Neural crest cell (in vitro differentiated cells): ENCODE measurements at regions not wholly inside any gene's neighbourhood (a gene's known extent, or its start where the extent isn't known, plus 50 kb on each side); places are given as distances from the start of the nearest gene placed in this dataset.
A peak's percentile ranks its signal among the peaks of the same experiment; 100 is the strongest.

ENCODE experiments used
- DNase-seq: peaks from one replicate; pipeline ENCODE4 v3.0.0; 2021; ENCODE audit warnings: low read depth, mixed read lengths, low spot score
- H3K27ac Mint-ChIP-seq: one replicate; pipeline ENCODE4 v1.8.0; 2021; ENCODE audit warnings: mild to moderate bottlenecking, mixed read lengths; ENCODE audit not compliant: unreplicated experiment
- H3K27me3 Mint-ChIP-seq: 2 replicates; pipeline ENCODE4 v1.8.0; 2021; ENCODE audit warnings: low read depth, mild to moderate bottlenecking, mixed read lengths
- H3K36me3 Mint-ChIP-seq: 2 replicates; pipeline ENCODE4 v1.8.0; 2021; ENCODE audit warnings: low read depth, mild to moderate bottlenecking, mixed read lengths
- H3K4me1 Mint-ChIP-seq: 2 replicates; pipeline ENCODE4 v1.8.0; 2021; ENCODE audit warnings: mixed read lengths
- H3K4me3 Mint-ChIP-seq: one replicate; pipeline ENCODE4 v1.8.0; 2021; ENCODE audit warnings: mild to moderate bottlenecking, mixed read lengths
- H3K9me3 Mint-ChIP-seq: 2 replicates; pipeline ENCODE4 v1.8.0; 2021; ENCODE audit warnings: mixed read lengths
- CTCF ChIP-seq: fragments of 200-600 bp; sonication (generic); conservative IDR thresholded peaks from 2 replicates; pipeline ENCODE4 v1.5.0; 2021; ENCODE audit warnings: antibody characterized with exemption, mild to moderate bottlenecking

- H3K9me3 Mint-ChIP-seq: no peaks in the 10 kb centered on the region
- H3K4me1 Mint-ChIP-seq: peaks cover 7% of the 10 kb centered on the region
- H3K27me3 Mint-ChIP-seq: no peaks in the 10 kb centered on the region
- no peak overlapping the region for H3K4me3 Mint-ChIP-seq
- DNase-seq: no peak
- H3K27ac Mint-ChIP-seq: peak overlapping the region; percentile 48
- no peaks in the 10 kb centered on the region for H3K36me3 Mint-ChIP-seq
- no peak for TF ChIP-seq CTCF
Observed at GRCh38 chr1:30171537-30172298, 551.7 kb downstream of the MATN1 start.

- no peaks in the 10 kb centered on the region for H3K27me3 Mint-ChIP-seq
- H3K4me1 Mint-ChIP-seq: peaks cover 23% of the 10 kb centered on the region
- no peaks in the 10 kb centered on the region for H3K36me3 Mint-ChIP-seq
- H3K4me3 Mint-ChIP-seq: no peak overlapping the region
- H3K27ac Mint-ChIP-seq: no peak overlapping the region
- H3K9me3 Mint-ChIP-seq: no peaks in the 10 kb centered on the region
- no peak for DNase-seq
- TF ChIP-seq CTCF: no peak
Observed at GRCh38 chr1:30169269-30169668, 554.1 kb downstream of the MATN1 start.

GRCh38 chr1:30166174-30166573, 557.2 kb downstream of the MATN1 start:
- Mint-ChIP-seq H3K4me1 (peaks cover 16% of the 10 kb centered on the region), H3K9me3 (no peaks in the 10 kb centered on the region), H3K4me3 (no peak overlapping the region), H3K36me3 (no peaks in the 10 kb centered on the region), H3K27me3 (no peaks in the 10 kb centered on the region), H3K27ac (peak overlapping the region; percentile 85)
- TF ChIP-seq CTCF: no peak
- DNase-seq: no peak

GRCh38 chr1:30165116-30165515, 558.3 kb downstream of the MATN1 start:
- peaks cover 16% of the 10 kb centered on the region for H3K4me1 Mint-ChIP-seq
- H3K9me3 Mint-ChIP-seq: no peaks in the 10 kb centered on the region
- no peaks in the 10 kb centered on the region for H3K27me3 Mint-ChIP-seq
- TF ChIP-seq CTCF: no peak
- no peak overlapping the region for H3K27ac Mint-ChIP-seq
- DNase-seq: no peak
- H3K36me3 Mint-ChIP-seq: no peaks in the 10 kb centered on the region
- H3K4me3 Mint-ChIP-seq: no peak overlapping the region

GRCh38 chr1:30164693-30165092, 558.7 kb downstream of the MATN1 start:
- DNase-seq: no peak
- Mint-ChIP-seq H3K27ac (no peak overlapping the region), H3K4me3 (no peak overlapping the region), H3K4me1 (peaks cover 16% of the 10 kb centered on the region), H3K36me3 (no peaks in the 10 kb centered on the region), H3K9me3 (no peaks in the 10 kb centered on the region), H3K27me3 (no peaks in the 10 kb centered on the region)
- TF ChIP-seq CTCF: no peak
